HG03469 (cell line): ENCODE measurements at regions not wholly inside any gene's neighbourhood (a gene's known extent, or its start where the extent isn't known, plus 50 kb on each side); places are given as distances from the start of the nearest gene placed in this dataset.
"Not testable (repeated sequence)": the region's sequence is repeated elsewhere in the genome, so short reads cannot be mapped to it uniquely, and the experiment has no call there.

Source experiments
- ATAC-seq: cut with Tn5 transposase; IDR thresholded peaks from one replicate; pipeline ENCODE4 v1.9.1; 2021; ENCODE audit warnings: mild to moderate bottlenecking, moderate library complexity, moderate number of reproducible peaks; ENCODE audit not compliant: unreplicated experiment

DNA sequence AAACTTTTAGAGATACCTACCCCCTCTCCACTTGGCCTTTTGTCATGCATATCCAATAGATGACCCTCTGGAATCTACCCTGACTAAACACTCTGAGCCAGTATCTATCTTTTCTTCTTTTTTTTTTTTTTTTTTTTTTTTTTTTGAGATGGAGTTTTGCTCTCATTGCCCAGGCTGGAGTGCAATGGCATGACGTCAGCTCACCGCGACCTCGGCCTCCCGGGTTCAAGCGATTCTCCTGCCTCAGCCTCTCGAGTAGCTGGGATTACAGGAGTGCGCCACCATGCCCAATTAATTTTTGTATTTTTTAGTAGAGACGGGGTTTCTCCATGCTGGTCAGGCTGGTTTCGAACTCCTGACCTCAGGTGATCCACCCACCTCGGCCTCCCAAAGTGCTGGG lies 50.8 kb upstream of the GRIN2B start:
- ATAC-seq: not testable (repeated sequence)

DNA sequence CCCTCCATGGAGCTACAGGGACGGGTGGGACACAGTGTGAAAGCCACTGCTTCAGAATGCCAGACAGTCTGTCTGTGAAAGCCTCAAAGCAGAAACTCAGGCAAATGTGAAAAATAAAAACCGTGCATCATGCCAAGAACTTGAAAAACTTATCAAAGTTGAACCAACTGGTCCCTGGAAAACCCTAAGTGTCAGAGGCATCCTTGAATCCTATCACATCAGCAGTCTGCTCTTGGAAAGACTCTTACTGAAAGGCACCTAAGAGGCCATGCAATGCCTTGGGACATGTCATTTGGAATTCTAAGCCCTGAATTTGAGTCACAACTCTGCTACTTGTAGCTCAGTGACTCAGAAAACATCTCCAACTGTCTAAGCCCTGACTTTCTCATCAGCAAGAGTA lies 62.4 kb upstream of the GRIN2B start:
- no peak for ATAC-seq

GRCh38 chr12:14048941-14049545 lies 67.6 kb upstream of the GRIN2B start:
- ATAC-seq: no peak

DNA sequence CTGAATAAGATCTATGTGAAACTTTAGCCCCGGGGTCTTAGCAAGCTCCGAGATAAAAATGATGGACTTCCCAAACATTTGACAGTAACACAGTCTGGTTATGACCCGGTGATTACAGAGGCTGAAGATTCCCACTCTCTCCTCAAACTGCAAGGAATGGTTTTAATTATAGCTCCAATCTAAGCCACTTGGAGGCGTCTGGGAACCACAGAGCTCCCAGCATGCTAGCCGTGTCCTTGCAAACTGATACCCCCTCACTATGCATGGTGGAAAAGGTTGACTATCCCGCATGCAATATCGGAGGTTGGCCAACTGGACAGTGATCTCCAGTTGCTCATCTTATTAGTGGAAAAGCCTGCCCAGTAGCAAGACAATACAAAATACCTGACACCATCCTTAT lies 76.5 kb upstream of the GRIN2B start:
- no peak for ATAC-seq

DNA sequence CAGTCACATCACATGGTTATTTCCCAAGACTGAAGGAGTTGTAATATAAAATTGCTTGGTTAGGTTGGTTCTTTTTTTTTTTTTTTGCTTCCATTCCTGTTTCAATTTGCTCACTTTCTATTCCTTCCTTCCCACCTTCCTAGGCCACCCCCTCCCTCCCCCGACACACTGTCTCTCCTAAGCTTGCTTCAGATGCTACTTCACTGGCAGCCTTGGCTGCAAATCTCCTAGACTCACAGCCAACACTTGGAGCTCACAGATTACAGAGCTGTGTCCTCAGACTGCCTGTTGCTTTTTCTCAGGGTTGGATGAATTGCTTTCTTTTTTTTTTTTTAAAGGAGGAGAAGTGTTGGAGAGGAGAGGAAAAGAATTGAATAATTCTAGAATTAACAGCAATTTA lies 77.3 kb upstream of the GRIN2B start:
- no peak for ATAC-seq

- no peak for ATAC-seq
These were observed 78.1 kb upstream of the GRIN2B start for GRCh38 chr12:14059548-14059947.

DNA sequence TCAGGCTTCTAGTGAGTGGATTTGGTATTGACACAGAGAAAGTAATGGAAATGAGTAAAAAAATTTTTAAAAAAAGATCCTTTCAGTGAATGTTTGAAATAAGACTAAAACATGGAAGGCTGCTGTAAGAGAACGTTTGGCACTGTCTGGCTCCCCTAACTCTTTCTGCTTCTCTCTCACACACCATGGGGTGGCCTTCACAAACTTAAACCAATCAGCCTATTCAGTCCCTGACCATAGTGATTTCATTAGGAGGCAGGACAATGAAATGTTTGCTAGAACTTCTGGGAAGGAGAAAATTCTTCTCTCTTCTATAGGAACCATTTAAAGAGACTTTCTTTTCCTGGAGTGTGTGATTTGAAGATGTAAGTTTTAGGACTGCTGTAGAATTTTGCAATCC lies 84.2 kb upstream of the GRIN2B start:
- ATAC-seq: no peak

DNA sequence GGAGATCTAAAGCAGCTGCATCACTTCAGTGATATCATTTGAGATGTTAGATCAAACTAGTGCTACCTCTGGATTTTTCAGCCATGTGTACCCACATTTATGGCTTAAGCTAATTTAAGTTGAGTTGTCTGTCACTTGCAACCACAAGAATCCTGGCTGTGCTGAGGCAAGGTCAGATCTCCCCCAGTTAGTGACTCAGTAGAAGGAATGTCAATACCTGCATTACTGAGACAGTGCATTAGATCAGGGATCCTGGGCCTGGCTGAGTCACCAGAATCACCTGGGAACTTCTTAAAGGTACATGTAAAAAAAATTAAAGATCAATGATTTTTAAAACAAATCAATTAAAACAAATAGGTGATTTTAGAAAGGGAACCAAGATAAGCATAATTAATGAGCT lies 84.6 kb upstream of the GRIN2B start:
- ATAC-seq: no peak

DNA sequence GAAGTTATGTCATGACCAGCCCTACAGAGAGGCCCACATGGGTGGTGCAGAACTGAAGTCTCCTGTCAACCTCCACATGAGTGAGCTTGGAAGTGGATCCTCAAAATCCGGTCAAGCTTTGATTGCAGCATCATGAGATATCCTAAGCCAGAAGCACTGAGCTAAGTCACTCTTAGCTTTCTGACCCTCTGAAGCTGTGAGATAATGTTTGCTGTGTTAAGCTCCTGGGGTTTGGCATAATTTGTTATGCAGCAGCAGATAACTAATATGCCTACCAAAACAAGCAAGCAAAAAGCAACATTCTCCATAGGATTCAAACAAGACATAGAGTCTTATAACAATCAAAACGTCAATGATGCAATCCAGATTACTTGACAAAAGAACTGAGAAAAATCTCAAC lies 87.6 kb upstream of the GRIN2B start:
- ATAC-seq: no peak

DNA sequence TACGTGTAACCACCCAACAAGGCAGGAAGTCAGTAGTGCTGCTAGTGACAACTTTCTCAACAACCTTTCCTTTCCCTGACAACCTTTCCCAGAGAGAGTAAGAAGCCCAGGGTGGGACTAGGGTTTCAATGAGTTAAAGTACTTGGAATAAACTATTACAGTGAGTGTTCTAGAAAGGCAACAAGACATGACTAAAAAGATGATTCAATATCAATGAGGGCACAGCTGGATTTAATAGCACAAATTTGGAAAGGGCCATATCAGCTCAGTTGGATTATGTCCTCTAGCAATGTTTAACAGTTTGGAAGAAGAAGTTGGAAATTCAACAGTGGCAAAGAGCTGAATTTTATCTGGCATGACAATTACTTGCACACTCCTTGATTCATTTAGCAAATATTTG lies 90.4 kb upstream of the GRIN2B start:
- ATAC-seq: no peak

DNA sequence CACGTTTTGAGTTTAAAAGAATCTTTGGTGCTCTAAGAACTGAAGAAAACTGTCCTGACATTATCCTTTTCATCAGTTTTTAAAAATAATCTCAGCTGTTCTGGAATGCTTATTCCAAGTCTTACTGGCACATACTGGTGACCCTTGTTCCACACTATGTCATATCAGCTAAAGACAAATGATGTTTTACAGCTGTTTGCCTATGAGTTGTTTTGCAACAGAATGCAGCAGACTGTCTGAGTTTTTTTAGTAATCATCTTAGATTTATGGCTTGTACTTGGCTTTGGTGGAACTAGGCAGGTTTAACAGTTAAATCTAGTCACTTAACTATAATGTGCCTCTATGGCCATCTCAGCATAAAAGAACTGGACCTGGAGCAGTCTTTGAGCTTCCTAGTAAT lies 91.6 kb upstream of the GRIN2B start:
- no peak for ATAC-seq

GRCh38 chr12:14075797-14076393 lies 94.5 kb upstream of the GRIN2B start:
- ATAC-seq: no peak

DNA sequence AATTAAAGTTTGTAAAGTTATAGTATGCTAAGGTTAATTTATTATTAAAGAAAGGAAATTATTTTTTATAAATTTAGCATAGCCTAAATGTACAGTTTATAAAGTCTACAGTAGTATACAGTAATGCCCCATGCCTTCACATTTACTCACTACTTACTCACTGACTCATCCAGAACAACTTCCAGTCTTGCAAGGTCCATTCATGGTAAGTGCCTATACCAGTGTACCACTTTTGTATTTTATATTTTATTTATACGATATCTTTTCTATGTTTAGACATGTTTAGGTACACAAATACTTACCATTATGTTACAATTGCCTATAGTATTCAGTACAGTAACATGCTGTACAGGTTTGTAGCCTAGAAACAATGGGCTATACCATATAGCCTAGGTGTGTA lies 95.1 kb upstream of the GRIN2B start:
- ATAC-seq: no peak

- no peak for ATAC-seq
These were observed 105.4 kb upstream of the GRIN2B start for GRCh38 chr12:14086838-14087237.

GRCh38 chr12:14099994-14100393 lies 118.6 kb upstream of the GRIN2B start:
- ATAC-seq: no peak

DNA sequence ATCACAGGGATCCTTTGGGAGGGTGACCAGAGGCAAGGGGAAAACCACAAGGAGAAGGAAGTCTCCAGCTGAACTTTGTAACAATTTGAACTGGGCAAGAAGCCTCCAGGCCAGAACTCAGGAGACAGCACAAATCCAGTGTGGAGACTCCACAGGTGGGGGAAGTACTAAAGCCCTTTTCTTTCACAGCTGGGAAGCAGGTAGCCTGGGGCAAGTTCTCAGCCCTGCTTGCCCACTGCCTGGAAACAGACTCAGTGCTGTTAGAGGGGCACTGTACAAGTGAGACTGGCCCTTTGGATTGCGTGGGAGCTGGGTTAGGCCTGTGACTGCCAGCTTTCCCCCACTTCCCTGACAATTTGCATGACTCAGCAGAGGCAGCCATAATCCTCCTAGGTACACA lies 120.2 kb upstream of the GRIN2B start:
- ATAC-seq: not testable (repeated sequence)

DNA sequence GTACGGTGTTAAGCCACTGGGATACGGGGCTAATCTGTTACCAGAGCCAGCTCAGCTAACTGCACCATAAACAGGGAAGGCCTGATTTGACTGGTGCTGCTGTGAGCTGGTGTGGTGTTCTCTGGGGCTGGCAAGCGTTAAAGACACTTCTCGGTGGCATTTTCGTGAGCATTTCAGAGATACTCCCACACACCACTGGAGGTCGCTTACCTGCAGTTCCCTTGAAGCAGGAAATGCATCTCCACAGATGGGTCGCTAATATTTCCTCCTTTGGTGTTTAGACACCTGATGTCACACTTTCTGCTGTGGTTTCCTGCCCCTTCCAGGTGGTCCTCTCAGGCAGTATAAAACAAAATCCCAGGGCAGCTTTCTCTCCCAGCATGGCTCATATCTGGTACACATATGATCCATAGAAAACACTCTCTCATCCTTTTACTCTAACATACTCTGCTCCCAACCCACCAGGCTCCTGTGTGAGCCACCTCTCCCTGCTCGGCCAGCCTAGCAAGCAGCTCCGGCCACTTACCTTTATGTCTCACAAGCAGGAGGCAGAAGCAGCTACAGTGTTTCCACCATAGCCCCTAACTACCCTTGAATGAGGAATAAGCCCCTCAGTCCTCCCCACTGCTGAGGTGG lies 129.9 kb upstream of the GRIN2B start:
- ATAC-seq: peak; percentile 93

DNA sequence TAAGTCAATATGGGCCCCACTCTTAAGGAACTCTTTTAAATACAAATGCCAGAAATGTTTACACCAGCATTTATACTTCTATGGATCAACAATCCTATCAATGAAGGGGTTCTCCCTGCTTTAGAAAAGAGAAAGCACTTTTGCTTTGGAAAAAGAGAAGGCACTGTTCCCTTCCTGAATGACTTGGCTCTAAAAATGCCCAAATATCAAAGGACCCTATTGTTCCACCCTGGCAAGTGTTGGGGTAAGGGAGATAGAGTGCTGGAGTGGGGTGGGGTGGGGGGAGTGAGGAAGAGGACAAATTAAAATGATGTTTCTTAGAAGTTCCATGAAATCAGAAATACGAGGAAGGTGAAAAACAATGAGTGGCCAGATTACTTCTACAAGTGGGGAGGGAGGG lies 131.6 kb upstream of the GRIN2B start:
- ATAC-seq: no peak

- no peak for ATAC-seq
These were observed 145.3 kb upstream of the GRIN2B start for GRCh38 chr12:14126692-14127091.

- ATAC-seq: no peak
These were observed 148.3 kb upstream of the GRIN2B start for GRCh38 chr12:14129611-14130195.

GRCh38 chr12:14135996-14136395 lies 154.6 kb upstream of the GRIN2B start:
- no peak for ATAC-seq

GRCh38 chr12:14138495-14138894 lies 157.1 kb upstream of the GRIN2B start:
- ATAC-seq: no peak
